Prostate gland (tissue), 2 donors: ENCODE measurements at regions not wholly inside any gene's neighbourhood (a gene's known extent, or its start where the extent isn't known, plus 50 kb on each side); places are given as distances from the start of the nearest gene placed in this dataset.
A peak's percentile ranks its signal among the peaks of the same experiment; 100 is the strongest.

Source experiments
- DNase-seq: peaks from one replicate; pipeline ENCODE4 v3.0.0-alpha.2; 2019; ENCODE audit warnings: low spot score
- H3K27ac ChIP-seq, 2 donors: fragments of 200-600 bp; sonication (generic); 2 replicates each; pipeline ENCODE4 v1.5.1; 2017 to 2019
- H3K27me3 ChIP-seq: fragments of 200-600 bp; sonication (generic); replicated peaks from 2 replicates; pipeline ENCODE4 v1.5.1; 2019; ENCODE audit not compliant: insufficient read depth
- H3K36me3 ChIP-seq, 2 donors: fragments of 200-600 bp; sonication (generic); 1 replicate in 1 of 2; 2 replicates in 1 of 2; pipeline versions ENCODE4 v1.5.1 to v1.8.1; 2017 to 2019
- H3K4me1 ChIP-seq: fragments of 200-600 bp; sonication (generic); replicated peaks from 2 replicates; pipeline ENCODE4 v1.5.1; 2019
- H3K4me3 ChIP-seq, 2 donors: fragments of 200-600 bp; sonication (generic); 2 replicates each; pipeline ENCODE4 v1.5.1; 2017 to 2019
- H3K9me3 ChIP-seq: fragments of 200-600 bp; sonication (generic); 2 replicates; pipeline ENCODE4 v1.5.1; 2017
- POLR2A ChIP-seq: fragments of 450-650 bp; IDR thresholded peaks from one replicate; pipeline ENCODE4 v1.6.1; 2016; ENCODE audit warnings: antibody characterized with exemption, mild to moderate bottlenecking
- POLR2AphosphoS5 ChIP-seq: sonication (generic); formaldehyde crosslinking; IDR thresholded peaks from one replicate; pipeline ENCODE4 v1.6.1; 2017; ENCODE audit warnings: antibody characterized with exemption
- WGBS: methylation state at CpG from one replicate; pipeline ENCODE4 v1.1.5; 2018; 5-methylcytosine and 5-hydroxymethylcytosine counted together
- intact Hi-C: fragments of 100-400 bp; cut with DNase I; formaldehyde crosslinking; loops from one replicate; pipeline ENCODE4 v1.14.2; 2022
- TF ChIP-seq, protein P1 (sequence below), 4 experiments: fragments of 200-600 bp in 2 of 4; fragments of 450-650 bp in 2 of 4; sonication (generic) in 2 of 4; IDR thresholded peaks; 1 replicate in 3 of 4; 2 replicates in 1 of 4; pipeline ENCODE4 v1.5.1; 2016 to 2019; ENCODE audit warnings: antibody characterized with exemption in 4 of 4, mild to moderate bottlenecking in 2 of 4, moderate library complexity in 2 of 4

DNA sequence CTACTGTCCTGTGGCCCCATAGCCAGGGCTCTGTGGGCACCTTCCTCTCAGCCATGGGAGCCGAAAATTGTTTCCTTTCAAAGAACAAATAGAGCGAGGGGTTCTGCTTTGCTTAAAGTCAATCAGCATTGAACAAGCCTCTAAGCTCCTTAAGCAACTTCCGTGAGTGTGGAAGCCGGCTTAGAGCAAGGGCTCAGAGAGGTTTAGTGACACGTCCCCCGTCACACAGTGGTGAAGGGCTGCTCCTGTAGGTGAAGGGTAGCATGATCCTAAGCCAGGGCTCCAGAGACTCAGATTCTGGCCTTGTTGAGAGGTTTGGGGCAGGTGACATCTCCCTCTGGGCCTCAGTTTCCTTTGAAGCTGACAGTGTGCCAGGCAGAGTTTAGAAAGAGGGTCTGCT is 94.0 kb upstream of the WNT4 start:
- H3K36me3 ChIP-seq, result no peaks in the 10 kb centered on the region
- 91% methylated on average over 6 of the region's 6 CpGs for WGBS
- H3K4me3 ChIP-seq, result no peak overlapping the region
- no peak overlapping the region for H3K27ac ChIP-seq
- H3K9me3 ChIP-seq, result no peaks in the 10 kb centered on the region
- intact Hi-C loops, result no loop called here
- DNase-seq, result no peak
- TF ChIP-seq POLR2A (no peak), POLR2AphosphoS5 (no peak)
- TF ChIP-seq, protein P1, sequence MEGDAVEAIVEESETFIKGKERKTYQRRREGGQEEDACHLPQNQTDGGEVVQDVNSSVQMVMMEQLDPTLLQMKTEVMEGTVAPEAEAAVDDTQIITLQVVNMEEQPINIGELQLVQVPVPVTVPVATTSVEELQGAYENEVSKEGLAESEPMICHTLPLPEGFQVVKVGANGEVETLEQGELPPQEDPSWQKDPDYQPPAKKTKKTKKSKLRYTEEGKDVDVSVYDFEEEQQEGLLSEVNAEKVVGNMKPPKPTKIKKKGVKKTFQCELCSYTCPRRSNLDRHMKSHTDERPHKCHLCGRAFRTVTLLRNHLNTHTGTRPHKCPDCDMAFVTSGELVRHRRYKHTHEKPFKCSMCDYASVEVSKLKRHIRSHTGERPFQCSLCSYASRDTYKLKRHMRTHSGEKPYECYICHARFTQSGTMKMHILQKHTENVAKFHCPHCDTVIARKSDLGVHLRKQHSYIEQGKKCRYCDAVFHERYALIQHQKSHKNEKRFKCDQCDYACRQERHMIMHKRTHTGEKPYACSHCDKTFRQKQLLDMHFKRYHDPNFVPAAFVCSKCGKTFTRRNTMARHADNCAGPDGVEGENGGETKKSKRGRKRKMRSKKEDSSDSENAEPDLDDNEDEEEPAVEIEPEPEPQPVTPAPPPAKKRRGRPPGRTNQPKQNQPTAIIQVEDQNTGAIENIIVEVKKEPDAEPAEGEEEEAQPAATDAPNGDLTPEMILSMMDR (IDR thresholded peaks at IDR 0.05), result no peak
- no peaks in the 10 kb centered on the region for H3K27me3 ChIP-seq
- no peaks in the 10 kb centered on the region for H3K4me1 ChIP-seq

DNA sequence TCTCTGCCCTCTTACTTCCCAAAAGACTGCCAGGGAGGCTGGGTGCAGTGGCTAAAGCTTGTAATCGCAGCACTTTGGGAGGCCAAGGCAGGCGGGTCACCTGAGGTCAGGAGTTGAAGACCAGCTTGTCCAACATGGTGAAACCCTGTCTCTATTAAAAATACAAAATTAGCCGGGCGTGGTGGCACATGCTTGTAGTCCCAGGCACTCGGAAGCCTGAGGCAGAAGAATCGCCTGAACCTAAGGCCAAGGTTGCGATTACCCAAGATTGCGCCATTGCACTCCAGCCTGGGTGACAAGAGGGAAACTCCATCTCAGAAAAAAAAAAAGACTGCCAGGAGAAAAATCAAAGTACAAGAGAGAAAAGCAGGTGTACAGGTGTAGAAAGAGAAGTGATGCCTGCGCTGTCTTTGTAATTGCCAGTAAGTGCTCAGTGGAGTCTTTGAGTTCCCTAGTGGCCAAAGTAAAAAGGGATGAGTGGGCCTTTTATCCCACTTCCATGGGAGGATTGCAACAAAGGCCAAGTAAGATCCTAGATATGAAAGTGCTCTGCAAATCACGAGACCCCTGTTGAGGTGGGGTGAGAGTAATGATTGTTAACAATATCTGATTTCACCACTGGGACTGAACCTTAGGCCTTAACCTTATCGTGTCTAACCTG is 94.7 kb upstream of the WNT4 start:
- Histone ChIP-seq H3K27ac (no peak overlapping the region), H3K4me3 (no peak overlapping the region), H3K27me3 (no peaks in the 10 kb centered on the region), H3K36me3 (no peaks in the 10 kb centered on the region), H3K9me3 (no peaks in the 10 kb centered on the region), H3K4me1 (no peaks in the 10 kb centered on the region)
- intact Hi-C loops, result no loop called here
- 83% methylated on average over 11 of the region's 11 CpGs for WGBS
- DNase-seq, result no peak
- TF ChIP-seq POLR2AphosphoS5 (no peak), POLR2A (no peak)
- TF ChIP-seq, protein P1 (IDR thresholded peaks at IDR 0.05), result no peak

DNA sequence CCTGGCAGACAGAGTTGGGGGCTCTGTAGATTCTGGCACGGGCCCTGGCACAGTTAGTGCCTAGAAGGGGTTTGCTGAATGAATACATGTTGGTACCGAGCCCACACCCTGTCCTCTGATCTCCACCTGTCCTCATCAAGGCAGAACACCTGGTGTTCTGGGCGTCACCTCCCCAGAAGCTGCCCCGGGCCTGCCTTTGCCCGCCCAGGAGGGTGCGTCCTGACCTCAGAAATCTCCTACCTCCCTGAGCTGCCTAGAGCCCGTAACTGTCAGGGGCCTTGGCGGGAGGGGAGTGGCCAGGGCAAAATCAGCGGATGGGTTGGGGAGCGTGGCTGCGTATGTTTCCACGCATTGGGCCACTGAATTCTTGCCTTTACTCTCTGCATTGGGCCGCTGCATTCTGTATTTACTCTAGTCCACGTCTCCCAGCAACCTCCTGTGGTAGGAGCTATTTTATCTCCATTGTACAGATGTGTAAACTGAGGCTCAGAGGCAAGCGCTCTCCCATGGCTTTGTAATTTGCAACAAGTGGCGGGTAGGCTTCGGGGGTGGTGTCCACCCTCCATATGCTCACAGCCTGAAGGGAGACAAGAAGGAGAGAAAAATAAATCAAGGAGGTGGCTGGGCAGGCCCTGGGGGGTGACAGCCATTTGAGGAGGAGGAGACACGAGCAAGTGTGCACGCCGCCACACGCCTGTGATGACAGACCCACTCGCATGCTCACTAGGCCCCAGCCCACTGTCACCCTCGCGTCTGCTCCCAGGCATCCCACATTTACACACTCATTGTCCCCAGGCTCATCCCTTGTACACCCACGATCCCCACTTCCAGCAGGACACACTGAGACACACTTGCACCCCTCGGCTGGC is 95.7 kb upstream of the WNT4 start:
- no peaks in the 10 kb centered on the region for H3K27me3 ChIP-seq
- H3K4me1 ChIP-seq, result no peaks in the 10 kb centered on the region
- no peaks in the 10 kb centered on the region for H3K9me3 ChIP-seq
- DNase-seq, result no peak
- WGBS, result 85% methylated on average over 26 of the region's 26 CpGs
- no peaks in the 10 kb centered on the region for H3K36me3 ChIP-seq
- H3K27ac ChIP-seq, result no peak overlapping the region
- H3K4me3 ChIP-seq, result no peak overlapping the region
- intact Hi-C loops, result no loop called here
- TF ChIP-seq POLR2AphosphoS5, result no peak
- TF ChIP-seq, protein P1 (IDR thresholded peaks at IDR 0.05), result no peak
- no peak for TF ChIP-seq POLR2A

DNA sequence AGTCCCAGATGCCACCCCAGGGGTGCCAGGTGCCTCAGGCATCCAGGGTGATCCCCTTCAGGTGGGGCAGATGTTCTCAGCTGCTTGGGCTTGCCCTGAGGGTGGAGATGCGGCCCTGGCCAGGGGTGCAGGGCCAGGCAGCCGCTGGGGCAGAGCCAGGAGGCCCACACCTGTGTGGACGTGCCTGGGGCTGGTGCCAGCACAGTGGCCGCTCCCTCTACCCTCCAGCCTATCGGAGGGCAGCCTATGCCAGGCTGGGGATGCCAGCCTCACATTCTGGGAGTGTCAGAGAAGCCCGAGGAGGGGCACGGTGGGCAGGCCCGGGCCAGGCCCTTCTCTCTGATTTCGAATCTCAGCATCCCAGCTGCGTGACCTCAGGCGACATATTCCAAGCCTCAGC is 96.5 kb upstream of the WNT4 start:
- TF ChIP-seq POLR2A (no peak), POLR2AphosphoS5 (peak; percentile 28)
- TF ChIP-seq, protein P1 (IDR thresholded peaks at IDR 0.05), result no peak
- Histone ChIP-seq H3K36me3 (no peaks in the 10 kb centered on the region), H3K27me3 (no peaks in the 10 kb centered on the region), H3K9me3 (no peaks in the 10 kb centered on the region), H3K4me3 (no peak overlapping the region), H3K27ac (no peak overlapping the region), H3K4me1 (no peaks in the 10 kb centered on the region)
- WGBS, result 60% methylated on average over 11 of the region's 11 CpGs
- intact Hi-C loops, result no loop called here
- DNase-seq, result peak; percentile 21
